Urothelium cell line (cell line): ENCODE measurements at regions not wholly inside any gene's neighbourhood (a gene's known extent, or its start where the extent isn't known, plus 50 kb on each side); places are given as distances from the start of the nearest gene placed in this dataset.
A peak's percentile ranks its signal among the peaks of the same experiment; 100 is the strongest.

Experiments used
- DNase-seq: peaks from one replicate; pipeline ENCODE4 v3.0.0; 2011; ENCODE audit warnings: low spot score, mixed read lengths
- FAIRE-seq: peaks from 2 replicates; lab custom pipeline; 2011; peaks lifted over from hg19 to GRCh38; lab: Jason Lieb, UNC

DNA sequence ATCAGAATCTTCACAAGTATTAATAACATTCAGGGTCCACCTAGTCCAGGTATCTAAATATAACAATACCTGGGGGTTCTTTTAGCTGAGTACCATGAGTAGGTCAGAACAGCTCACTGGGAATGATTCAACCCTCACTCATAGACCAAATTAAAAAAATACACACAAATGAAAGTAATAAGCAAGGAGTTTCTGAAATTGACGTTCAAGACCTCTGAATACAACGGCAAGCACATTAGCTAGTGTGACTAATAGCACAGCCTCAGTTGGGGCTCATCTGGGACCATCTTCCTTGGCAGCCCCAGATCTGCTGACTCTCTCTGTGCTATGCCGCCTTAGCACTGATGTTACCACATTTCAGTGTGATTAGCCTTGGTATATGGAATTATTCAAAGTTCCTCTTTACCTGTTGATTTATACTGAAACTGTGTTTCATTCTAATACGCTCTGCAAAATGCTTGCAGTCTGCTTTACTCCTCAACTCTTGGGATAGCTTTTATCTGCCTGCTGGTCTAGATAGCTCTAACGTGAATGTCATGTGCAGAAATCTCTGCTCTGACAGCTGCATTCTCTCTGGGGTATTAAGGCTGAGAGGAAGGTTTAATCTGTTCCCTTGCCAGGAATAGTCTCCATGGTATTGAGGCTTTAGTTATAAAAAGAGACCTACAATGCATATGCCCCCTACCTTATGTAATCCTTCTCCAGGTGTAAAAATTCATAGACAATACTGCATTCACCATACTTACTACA lies 153.3 kb downstream of the METTL4 start:
- DNase-seq (no peak), FAIRE-seq (no peak)

DNA sequence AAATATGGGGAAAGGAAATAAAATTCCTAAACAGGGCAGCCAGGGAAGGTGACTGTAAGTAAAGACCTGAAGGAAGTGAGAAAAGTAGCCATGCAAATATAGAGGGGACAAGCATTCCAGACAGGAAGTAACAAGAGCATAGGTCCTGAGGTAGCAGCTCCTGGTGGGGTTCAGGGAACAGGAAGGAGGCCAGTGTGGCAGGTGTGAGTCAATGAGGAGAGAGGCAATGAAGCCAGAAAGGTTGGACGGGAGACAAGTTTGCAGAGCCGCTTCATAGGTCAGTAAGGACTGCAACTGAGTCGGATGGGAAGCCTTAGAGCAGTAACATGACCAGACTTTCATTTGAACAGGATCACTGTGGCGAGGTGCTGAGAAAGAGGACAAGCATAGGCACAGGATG lies 150.9 kb downstream of the METTL4 start:
- no peak for FAIRE-seq
- no peak for DNase-seq

GRCh38 chr18:2423761-2424160 lies 147.5 kb downstream of the METTL4 start:
- DNase-seq (no peak), FAIRE-seq (peak; percentile 5)

DNA sequence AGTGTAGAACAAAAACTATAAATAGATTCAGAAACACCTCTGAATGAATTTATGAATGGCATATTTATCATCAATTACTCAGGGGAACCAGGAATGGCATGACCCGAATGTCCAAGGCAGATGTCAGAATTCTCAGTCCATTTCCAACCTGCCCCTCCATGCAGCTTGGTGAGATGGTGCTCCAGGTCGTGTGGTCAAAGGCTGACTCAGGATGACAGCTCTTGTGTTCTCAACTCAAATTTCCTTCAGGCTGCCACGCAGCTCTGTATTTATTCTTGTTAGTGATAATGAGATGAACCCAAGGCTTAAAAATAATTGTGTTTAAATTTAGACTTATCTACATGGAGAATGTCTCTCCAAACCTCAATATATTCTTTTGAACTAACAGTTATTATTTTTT lies 146.9 kb downstream of the METTL4 start:
- FAIRE-seq (no peak), DNase-seq (no peak)

GRCh38 chr18:2425426-2426317 lies 145.6 kb downstream of the METTL4 start:
- peak; percentile 35 for FAIRE-seq

GRCh38 chr18:2430191-2430590 lies 141.1 kb downstream of the METTL4 start:
- FAIRE-seq: peak; percentile 94
- DNase-seq: no peak

More at GRCh38 chr18:2425426-2426317, 145.6 kb downstream of the METTL4 start:
- no peak for DNase-seq

DNA sequence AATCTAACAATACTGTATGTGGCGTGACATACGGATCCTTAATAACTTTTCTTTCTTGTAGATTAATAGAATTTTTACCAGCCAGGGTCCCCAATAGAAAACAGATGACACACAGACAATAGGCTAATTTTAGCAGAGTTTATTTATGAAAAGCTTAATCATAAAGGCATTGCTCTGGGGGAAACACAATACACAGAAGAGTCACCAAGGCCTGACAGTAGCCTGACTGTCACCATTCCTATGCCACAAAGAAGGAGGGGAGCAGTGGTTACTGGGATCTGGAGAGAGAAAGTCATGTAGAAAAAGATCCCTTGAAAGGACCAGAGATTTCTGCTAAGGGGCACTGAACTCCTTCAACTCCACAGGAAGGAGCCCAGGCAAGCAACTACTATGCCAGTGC lies 139.5 kb downstream of the METTL4 start:
- DNase-seq: no peak
- peak; percentile 35 for FAIRE-seq

DNA sequence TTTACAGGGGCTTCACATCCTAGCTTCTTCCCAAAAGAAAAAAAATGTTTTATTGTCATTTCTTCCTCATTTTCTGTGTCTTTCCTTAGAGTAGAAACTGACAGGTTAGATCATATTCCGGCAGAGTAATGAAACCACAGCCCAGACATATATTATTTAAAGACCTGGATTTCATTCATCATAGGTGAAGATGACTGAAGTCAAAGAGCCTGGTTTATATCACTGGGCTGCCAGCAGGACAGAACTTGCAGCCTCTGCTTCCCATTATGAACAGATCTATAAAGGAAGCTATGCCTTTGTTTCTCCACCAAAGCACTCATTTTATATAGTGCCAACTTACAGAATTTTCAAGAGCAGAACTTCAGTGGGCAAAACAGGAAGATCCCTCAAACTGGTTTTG lies 137.9 kb downstream of the METTL4 start:
- FAIRE-seq (no peak), DNase-seq (no peak)

GRCh38 chr18:2441544-2441943 lies 129.8 kb downstream of the METTL4 start:
- FAIRE-seq: no peak
- peak; percentile 63 for DNase-seq

GRCh38 chr18:2442006-2442405 lies 129.3 kb downstream of the METTL4 start:
- FAIRE-seq (no peak), DNase-seq (no peak)

DNA sequence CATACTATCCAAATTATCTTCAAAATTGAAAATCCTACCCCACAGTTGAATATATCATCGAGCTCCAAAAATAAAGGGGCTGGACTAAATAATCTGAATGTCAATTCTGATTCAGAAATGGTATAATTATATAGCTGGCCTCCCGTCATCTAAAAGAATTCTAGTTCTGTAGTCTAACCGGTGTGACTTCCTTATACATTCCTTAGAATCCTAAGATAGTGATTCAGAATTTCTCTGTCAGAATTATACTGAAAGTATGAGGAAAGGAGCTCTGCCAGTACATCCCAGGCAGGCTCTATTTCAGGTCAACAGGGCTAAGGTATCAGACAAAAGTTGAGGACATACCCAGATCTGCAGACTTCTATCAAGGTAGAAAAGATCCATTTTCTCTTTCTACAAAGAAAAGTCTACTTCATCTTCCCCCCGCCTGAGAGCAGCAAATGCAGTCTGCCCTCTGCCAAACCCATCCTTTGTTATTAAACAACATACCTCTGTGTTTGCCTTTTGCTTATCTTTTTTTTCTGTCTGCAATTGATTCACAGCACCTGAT lies 128.5 kb downstream of the METTL4 start:
- DNase-seq (peak; percentile 51), FAIRE-seq (peak; percentile 58)

DNA sequence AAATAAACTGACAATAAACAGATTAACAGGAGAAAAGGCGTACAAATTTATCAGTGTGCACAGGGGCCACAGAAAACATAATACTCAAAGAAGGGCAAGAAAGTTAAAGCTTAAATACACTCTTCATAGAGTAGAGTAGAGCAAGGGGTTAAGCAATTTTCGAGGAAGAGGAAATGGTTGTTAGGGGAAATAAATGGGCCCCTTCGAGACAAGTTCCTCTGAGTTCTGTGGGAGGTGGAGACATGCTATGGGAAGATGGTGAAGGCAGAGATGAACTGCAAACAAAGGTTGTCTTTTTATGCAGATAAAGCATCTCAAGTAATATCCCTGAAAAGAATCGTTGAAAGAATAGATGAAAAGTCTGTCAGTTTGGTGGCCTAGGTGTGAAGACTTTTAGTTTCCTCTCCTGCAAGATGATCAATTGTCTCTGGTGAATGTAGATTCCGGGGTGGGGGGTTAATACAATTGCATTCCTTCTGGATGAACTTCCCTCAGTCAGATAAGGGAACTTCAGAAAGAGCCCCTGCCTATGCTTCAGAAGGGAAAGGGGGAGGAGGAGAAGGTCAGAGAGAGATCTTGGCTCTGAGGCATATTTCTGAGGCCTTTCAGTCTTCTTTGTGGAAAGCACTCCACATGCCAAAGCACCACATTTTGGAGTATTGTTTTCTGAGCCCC lies 127.0 kb downstream of the METTL4 start:
- no peak for DNase-seq
- FAIRE-seq: peak; percentile 74

DNA sequence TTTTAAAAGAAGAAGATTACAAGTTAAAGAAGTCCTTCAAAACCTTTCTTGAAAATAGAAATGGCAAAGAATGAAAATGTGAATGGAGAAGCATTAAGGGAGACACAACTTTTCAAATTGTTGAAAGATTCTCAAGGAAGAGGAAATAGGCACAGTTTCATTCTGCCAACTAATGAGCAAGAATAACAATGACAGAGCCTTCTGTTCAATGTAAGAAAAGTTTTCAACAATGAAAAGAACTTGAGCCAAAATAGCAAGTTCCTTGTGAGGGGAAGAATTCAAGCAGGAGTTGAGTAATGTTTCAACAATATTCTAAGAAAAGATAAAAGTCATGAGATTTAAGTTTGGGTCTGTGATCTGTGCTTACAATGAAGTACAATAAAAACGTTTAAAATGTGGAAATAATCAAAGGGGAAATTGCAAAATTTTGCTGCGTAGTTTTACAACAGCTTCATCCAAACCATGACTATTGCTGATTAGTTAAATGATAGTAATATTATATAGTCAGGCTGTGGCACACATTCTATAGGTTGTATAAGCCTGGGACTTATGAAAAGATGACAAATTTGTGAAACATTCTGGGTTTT lies 122.6 kb downstream of the METTL4 start:
- no peak for FAIRE-seq
- no peak for DNase-seq

DNA sequence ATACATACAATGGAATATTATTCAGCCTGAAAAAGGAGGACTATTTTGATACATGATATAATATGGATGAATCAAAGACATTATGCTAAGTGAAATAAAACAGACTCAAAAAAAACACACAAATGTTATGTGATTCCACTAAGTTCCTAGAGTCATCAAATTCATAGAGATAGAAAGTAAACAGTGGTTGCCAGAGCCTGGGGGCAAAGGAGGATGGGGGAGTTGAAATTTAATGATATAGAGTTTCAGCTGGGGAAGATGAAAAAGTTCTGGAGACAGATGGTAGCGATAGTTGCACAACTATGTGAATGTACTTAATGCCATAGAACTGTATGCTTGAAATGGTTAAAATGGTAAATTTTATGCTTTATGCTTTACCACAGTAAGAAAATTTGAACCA lies 119.7 kb downstream of the METTL4 start:
- no peak for DNase-seq
- peak; percentile 84 for FAIRE-seq

- DNase-seq (no peak), FAIRE-seq (no peak)
These were observed 111.4 kb downstream of the METTL4 start for GRCh38 chr18:2459886-2460285.

DNA sequence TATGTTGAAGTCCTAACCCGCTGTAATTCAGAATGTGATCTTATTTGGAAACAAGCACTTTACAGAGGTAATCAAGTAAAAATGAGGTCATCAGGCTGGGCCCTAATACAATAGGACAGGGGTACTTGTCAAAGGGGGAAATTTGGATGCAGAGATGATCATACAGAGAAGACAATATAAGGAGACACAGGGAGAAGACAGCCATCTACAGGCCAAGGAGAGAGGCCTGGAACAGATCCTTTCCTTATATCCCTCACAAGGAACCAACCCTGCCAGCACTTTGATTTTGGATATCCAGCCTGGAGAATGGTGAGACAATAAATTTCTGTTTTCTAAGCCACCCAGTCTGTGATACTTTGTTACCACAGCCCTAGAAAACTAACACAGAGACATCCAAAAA lies 104.3 kb downstream of the METTL4 start:
- DNase-seq (no peak), FAIRE-seq (no peak)

DNA sequence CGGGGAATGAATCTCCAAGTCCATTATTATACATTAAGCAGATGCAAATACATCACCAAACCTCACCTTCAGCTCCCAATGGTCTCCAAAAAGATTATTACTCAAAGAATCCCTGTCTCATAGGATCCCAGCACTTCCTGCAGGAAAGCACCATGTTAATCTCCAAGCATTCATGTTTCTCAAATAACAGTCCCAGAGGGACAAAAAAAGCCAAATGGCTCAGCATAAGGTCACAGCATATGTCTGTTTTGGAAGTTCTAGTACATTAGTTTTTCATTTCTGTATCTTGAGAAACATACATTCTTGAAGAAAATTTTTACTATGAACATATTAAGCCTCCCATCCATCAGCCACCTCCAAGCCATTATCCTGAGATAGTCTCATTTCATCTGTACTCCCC lies 103.3 kb downstream of the METTL4 start:
- no peak for DNase-seq
- no peak for FAIRE-seq

GRCh38 chr18:2471523-2471922 lies 99.8 kb downstream of the METTL4 start:
- peak; percentile 55 for FAIRE-seq
- DNase-seq: no peak

DNA sequence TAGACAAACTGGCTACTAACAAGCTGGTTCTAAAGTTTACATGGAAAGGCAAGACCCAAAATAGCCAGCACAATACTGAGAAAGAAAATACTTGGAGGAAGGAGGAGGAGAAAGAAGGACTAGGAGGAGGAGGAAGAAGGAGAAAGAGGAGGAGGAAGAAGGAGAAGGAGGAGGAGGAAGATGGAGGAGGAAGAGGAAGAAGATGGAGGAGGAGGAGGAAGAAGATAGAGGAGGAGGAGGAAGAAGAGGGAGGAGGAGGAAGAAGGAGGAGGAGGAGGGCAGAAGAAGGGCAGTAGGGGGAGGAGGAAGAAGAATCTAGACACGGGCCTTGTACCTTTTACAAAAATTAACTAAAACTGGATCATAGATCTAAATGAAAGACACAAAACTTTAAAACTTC lies 92.6 kb downstream of the METTL4 start:
- DNase-seq (no peak), FAIRE-seq (no peak)

DNA sequence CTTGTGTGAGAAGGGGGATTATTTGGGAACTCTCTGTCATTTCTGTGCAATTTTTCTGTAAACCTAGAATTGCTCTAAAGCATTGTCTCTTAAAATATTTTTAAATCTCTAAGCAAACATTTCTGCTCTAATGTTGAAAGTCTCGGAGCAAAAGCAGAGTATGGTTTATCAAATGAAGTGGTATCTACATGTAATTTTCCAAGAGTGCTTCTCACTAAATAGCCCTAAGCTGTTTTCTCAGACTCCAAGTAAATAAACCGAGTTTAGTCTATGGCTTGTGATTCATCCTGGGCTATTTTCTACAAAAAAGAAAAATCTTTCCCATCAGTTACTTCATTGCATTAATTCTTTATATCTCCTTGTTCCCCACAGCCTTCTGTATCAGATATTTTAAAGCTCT lies 90.8 kb downstream of the METTL4 start:
- DNase-seq (no peak), FAIRE-seq (no peak)
